ENCODE measurements at regions not wholly inside any gene's neighbourhood (a gene's known extent, or its start where the extent isn't known, plus 50 kb on each side); places are given as distances from the start of the nearest gene placed in this dataset.

DNA sequence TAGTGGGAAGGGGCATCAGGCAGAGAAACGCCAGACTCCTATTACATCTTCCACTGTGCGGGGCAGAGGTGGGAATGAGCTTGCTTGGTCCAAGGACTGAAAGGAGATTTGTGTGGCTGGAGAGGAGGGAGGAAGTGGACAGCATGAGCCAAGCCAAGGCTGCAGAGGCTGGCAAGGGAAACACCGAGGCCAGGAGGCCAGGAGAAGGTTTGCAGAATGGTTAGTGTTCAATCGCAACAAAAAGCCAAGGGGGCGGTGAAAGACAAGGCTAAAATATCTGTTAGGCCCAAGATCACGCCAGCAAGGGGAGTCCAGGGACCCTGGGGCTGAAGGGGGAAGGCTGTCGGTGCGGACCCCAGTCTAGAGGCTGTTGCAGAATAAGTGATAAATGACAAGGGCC is 75.8 kb downstream of the CPN2 start:
- Mint-ChIP-seq H3K4me3 (ENCODE audit: low read depth) (no peak overlapping the region), H3K9me3 (ENCODE audit: low read depth) (no peaks in the 10 kb centered on the region), H3K36me3 (ENCODE audit: insufficient read depth) (no peaks in the 10 kb centered on the region), H3K4me1 (ENCODE audit: low read depth) (peaks cover 21% of the 10 kb centered on the region), H3K27me3 (peaks cover 6% of the 10 kb centered on the region), H3K27ac (peak overlapping the region; percentile 80)
- TF ChIP-seq, protein P1, sequence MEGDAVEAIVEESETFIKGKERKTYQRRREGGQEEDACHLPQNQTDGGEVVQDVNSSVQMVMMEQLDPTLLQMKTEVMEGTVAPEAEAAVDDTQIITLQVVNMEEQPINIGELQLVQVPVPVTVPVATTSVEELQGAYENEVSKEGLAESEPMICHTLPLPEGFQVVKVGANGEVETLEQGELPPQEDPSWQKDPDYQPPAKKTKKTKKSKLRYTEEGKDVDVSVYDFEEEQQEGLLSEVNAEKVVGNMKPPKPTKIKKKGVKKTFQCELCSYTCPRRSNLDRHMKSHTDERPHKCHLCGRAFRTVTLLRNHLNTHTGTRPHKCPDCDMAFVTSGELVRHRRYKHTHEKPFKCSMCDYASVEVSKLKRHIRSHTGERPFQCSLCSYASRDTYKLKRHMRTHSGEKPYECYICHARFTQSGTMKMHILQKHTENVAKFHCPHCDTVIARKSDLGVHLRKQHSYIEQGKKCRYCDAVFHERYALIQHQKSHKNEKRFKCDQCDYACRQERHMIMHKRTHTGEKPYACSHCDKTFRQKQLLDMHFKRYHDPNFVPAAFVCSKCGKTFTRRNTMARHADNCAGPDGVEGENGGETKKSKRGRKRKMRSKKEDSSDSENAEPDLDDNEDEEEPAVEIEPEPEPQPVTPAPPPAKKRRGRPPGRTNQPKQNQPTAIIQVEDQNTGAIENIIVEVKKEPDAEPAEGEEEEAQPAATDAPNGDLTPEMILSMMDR (IDR thresholded peaks at IDR 0.05; ENCODE audit: unreplicated experiment), result no peak
- DNase-seq (ENCODE audit: low spot score, unreplicated experiment), result no peak

DNA sequence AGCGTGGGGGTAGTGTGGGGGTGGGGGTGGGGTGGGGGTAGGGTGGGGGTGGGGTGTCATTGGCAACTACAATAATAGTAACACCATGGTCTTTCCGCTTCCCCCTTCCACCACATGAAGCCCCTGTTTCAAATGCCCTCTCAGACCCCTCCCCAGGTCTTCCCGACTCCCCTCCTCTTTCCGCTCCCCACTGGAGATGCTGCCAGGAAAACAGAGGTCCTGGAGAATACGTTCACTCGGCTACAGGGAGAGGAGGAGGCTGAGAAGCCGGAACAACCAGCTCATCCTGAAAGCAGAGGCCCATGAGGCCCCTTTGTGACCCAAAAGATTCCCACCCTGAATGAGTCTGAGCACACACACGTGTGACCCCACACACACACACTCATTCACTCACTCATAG is 75.4 kb downstream of the CPN2 start:
- Mint-ChIP-seq H3K36me3 (ENCODE audit: insufficient read depth) (no peaks in the 10 kb centered on the region), H3K27me3 (peaks cover 6% of the 10 kb centered on the region), H3K27ac (peak overlapping the region; percentile 59), H3K4me1 (ENCODE audit: low read depth) (peaks cover 18% of the 10 kb centered on the region), H3K4me3 (ENCODE audit: low read depth) (no peak overlapping the region), H3K9me3 (ENCODE audit: low read depth) (no peaks in the 10 kb centered on the region)
- no peak for DNase-seq (ENCODE audit: low spot score, unreplicated experiment)
- TF ChIP-seq, protein P1 (IDR thresholded peaks at IDR 0.05; ENCODE audit: unreplicated experiment), result no peak

DNA sequence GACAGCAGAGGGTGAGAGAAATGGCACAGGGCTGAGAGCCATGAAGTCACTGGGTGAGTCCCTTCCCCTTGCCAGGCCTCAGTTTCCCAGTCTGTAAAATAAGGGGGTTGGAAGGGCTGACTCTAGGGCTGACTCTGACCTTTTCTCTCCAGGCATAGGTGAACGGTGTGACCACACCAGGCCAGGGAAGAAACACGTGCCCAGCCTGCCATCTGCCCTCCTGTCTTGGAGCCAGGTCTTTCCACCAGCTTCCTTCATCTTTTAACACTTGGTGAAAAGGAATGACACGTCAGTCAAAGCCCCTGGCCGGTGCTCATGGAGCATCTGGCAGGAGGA is 74.4 kb downstream of the CPN2 start:
- Mint-ChIP-seq H3K4me1 (ENCODE audit: low read depth) (peaks cover 17% of the 10 kb centered on the region), H3K27me3 (peaks cover 6% of the 10 kb centered on the region), H3K9me3 (ENCODE audit: low read depth) (no peaks in the 10 kb centered on the region), H3K4me3 (ENCODE audit: low read depth) (no peak overlapping the region), H3K27ac (no peak overlapping the region), H3K36me3 (ENCODE audit: insufficient read depth) (no peaks in the 10 kb centered on the region)
- no peak for DNase-seq (ENCODE audit: low spot score, unreplicated experiment)
- TF ChIP-seq, protein P1 (IDR thresholded peaks at IDR 0.05; ENCODE audit: unreplicated experiment), result no peak

DNA sequence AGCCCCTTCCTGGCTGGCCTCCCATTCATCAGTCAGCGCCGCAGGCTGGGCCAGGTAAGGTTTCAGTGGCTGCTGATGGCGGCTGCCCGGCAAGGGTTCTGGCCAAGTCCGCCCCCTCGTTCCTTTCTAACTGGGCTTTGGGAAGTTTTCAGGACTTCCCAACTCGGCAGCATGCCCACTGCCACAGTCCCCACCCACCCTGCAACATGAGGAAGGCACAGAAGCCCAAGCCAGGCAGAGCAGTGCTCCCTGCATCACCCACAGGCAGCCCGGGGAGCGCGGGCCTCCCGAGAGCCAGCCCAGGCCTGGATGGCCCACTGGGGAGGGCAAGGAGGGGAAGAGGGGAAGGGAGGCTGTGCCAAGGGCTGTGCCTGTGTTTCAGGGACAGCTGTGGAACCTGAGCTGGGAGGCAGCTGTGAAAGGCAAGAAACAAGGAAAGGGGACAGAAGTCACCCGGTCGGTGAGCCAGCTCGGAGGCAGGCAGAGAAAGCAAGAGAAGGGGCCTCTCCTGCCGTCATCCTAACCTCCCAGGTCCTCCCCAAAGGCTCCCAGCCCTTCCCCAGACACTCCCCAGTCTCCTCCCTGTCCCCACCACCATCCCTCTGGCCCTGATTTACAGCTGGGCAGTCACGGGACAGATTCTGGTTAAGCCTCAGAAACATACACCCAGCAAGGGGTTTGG is 73.9 kb downstream of the CPN2 start:
- H3K27ac Mint-ChIP-seq, result peak overlapping the region; percentile 47
- H3K4me1 Mint-ChIP-seq (ENCODE audit: low read depth), result peaks cover 17% of the 10 kb centered on the region
- H3K9me3 Mint-ChIP-seq (ENCODE audit: low read depth), result no peaks in the 10 kb centered on the region
- H3K4me3 Mint-ChIP-seq (ENCODE audit: low read depth), result no peak overlapping the region
- H3K27me3 Mint-ChIP-seq, result peaks cover 6% of the 10 kb centered on the region
- DNase-seq (ENCODE audit: low spot score, unreplicated experiment), result no peak
- H3K36me3 Mint-ChIP-seq (ENCODE audit: insufficient read depth), result no peaks in the 10 kb centered on the region
- TF ChIP-seq, protein P1 (IDR thresholded peaks at IDR 0.05; ENCODE audit: unreplicated experiment), result no peak

DNA sequence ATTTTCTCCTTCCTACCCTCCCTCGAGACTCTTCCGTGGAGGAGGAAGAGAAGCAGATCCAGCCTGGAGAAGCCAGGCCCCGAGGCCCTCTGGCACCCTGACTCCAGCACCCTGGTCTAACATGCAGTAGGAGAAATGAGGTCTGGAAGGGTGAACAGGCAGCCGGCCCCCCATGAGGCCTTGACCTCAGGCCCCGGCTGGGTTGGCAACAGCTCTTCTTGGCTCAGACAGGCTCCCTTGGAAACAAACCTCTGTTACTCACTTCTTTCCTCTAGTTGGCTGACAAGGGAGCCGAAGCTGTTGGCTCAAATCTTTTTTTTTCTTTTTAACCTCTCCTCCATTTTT is 73.4 kb downstream of the CPN2 start:
- Mint-ChIP-seq H3K9me3 (ENCODE audit: low read depth) (no peaks in the 10 kb centered on the region), H3K4me1 (ENCODE audit: low read depth) (peaks cover 20% of the 10 kb centered on the region), H3K27me3 (peaks cover 6% of the 10 kb centered on the region), H3K36me3 (ENCODE audit: insufficient read depth) (no peaks in the 10 kb centered on the region), H3K4me3 (ENCODE audit: low read depth) (no peak overlapping the region), H3K27ac (peak overlapping the region; percentile 47)
- DNase-seq (ENCODE audit: low spot score, unreplicated experiment), result no peak
- TF ChIP-seq, protein P1 (IDR thresholded peaks at IDR 0.05; ENCODE audit: unreplicated experiment), result no peak

All from progenitor cell of endocrine pancreas (in vitro differentiated cells).